ENCODE measurements at regions not wholly inside any gene's neighbourhood (a gene's known extent, or its start where the extent isn't known, plus 50 kb on each side); places are given as distances from the start of the nearest gene placed in this dataset.

- peaks cover 26% of the 10 kb centered on the region for H3F3A ChIP-seq (replicated peaks; ENCODE audit: insufficient read depth)
- no peak overlapping the region for H3K4me3 ChIP-seq (ENCODE audit: low read depth in 2 of 2, low read length in 1 of 2)
- H3K4me1 ChIP-seq (ENCODE audit: control insufficient read depth in 1 of 2, insufficient read depth in 2 of 2, low read depth in 1 of 2, low read length in 1 of 2), result peaks cover 0 to 18% of the 10 kb centered on the region in 2 experiments; a peak in 1 of 4 replicates
- H4K20me1 ChIP-seq (ENCODE audit: insufficient read depth), result no peaks in the 10 kb centered on the region
- H3K9me2 ChIP-seq, result no peaks in the 10 kb centered on the region
- TF ChIP-seq PBX3 (IDR thresholded peaks at IDR 0.05), result peak; percentile 20; the same call in 1 of the 2 replicates
- no peak for TF ChIP-seq RXRA (IDR thresholded peaks at IDR 0.05; ENCODE audit: borderline replicate concordance, low read depth)
- CTCF ChIA-PET, result interaction anchor here (1.2 to 1.5 kb wide), 2 partner anchors 94 to 388 kb away, joined by 3 read pairs; no protein-coding TSS in a partner anchor
- H3K4me2 ChIP-seq, result no peak overlapping the region
- POLR2A ChIA-PET, result no interaction called here
- H3K79me2 ChIP-seq (ENCODE audit: insufficient read depth), result no peaks in the 10 kb centered on the region
- H3K27me3 ChIP-seq (ENCODE audit: insufficient read depth), result no peaks in the 10 kb centered on the region
- no peaks in the 10 kb centered on the region for H3K9me3 ChIP-seq
- no peak overlapping the region for H2AFZ ChIP-seq (ENCODE audit: low read depth)
- H3K27ac ChIP-seq (ENCODE audit: low read depth in 2 of 2, low read length in 1 of 2), result peak overlapping the region in 1 of 2 experiments; percentile 80; a peak in 2 of 4 replicates
- no peak overlapping the region for H3K9ac ChIP-seq
- WGBS (ENCODE audit: low lambda C conversion rate), result 48% methylated on average over 4 of the region's 4 CpGs
- peaks cover 0 to 2% of the 10 kb centered on the region in 2 experiments for H3K36me3 ChIP-seq (replicated peaks in 1 of 2; ENCODE audit: control insufficient read depth in 1 of 2, insufficient read depth in 2 of 2, low read length in 1 of 2)
- no peak for DNase-seq
Measured at GRCh38 chr11:122044086-122044485, 71.9 kb downstream of the BLID start.

- Histone ChIP-seq H3K9me2 (no peaks in the 10 kb centered on the region), H3K4me2 (no peak overlapping the region), H3K9ac (no peak overlapping the region), H3F3A (replicated peaks; ENCODE audit: insufficient read depth) (peaks cover 26% of the 10 kb centered on the region), H3K27me3 (ENCODE audit: insufficient read depth) (no peaks in the 10 kb centered on the region), H4K20me1 (ENCODE audit: insufficient read depth) (no peaks in the 10 kb centered on the region), H3K4me3 (ENCODE audit: low read depth in 2 of 2, low read length in 1 of 2) (no peak overlapping the region), H3K9me3 (no peaks in the 10 kb centered on the region), H3K36me3 (replicated peaks in 1 of 2; ENCODE audit: control insufficient read depth in 1 of 2, insufficient read depth in 2 of 2, low read length in 1 of 2) (no peaks in the 10 kb centered on the region), H3K4me1 (ENCODE audit: control insufficient read depth in 1 of 2, insufficient read depth in 2 of 2, low read depth in 1 of 2, low read length in 1 of 2) (peaks cover 0 to 26% of the 10 kb centered on the region in 2 experiments; a peak in 1 of 4 replicates), H2AFZ (ENCODE audit: low read depth) (no peak overlapping the region), H3K27ac (ENCODE audit: low read depth in 2 of 2, low read length in 1 of 2) (no peak overlapping the region), H3K79me2 (ENCODE audit: insufficient read depth) (no peaks in the 10 kb centered on the region)
- no peak for DNase-seq
- CTCF ChIA-PET, result interaction anchor here (1.2 to 1.5 kb wide), 2 partner anchors 93 to 387 kb away, joined by 3 read pairs; no protein-coding TSS in a partner anchor
- TF ChIP-seq RCOR1 (IDR thresholded peaks at IDR 0.05; ENCODE audit: low read length) (no peak), YY1 (IDR thresholded peaks at IDR 0.05; ENCODE audit: low read depth) (no peak), SMC3 (IDR thresholded peaks at IDR 0.05; ENCODE audit: low read depth, low read length) (no peak), ZBTB33 (IDR thresholded peaks at IDR 0.05; ENCODE audit: borderline replicate concordance, low read depth) (no peak), TAF1 (IDR thresholded peaks at IDR 0.05; ENCODE audit: borderline replicate concordance, low read depth, low read length) (no peak), MAX (IDR thresholded peaks at IDR 0.05; ENCODE audit: low read depth) (no peak), SIN3A (IDR thresholded peaks at IDR 0.05; ENCODE audit: borderline replicate concordance, low read depth, low read length) (no peak), IRF3 (IDR thresholded peaks at IDR 0.05; ENCODE audit: low read depth, low read length) (no peak), FOSL2 (IDR thresholded peaks at IDR 0.05; ENCODE audit: borderline replicate concordance, low read depth) (no peak), PBX3 (IDR thresholded peaks at IDR 0.05) (no peak), GABPA (IDR thresholded peaks at IDR 0.05; ENCODE audit: low read depth) (no peak)
- 75% methylated on average over 7 of the region's 7 CpGs for WGBS (ENCODE audit: low lambda C conversion rate)
- POLR2A ChIA-PET, result no interaction called here
Measured at GRCh38 chr11:122042981-122043380, 73.0 kb downstream of the BLID start.
